Spleen (tissue), 7 donors: ENCODE measurements at regions not wholly inside any gene's neighbourhood (a gene's known extent, or its start where the extent isn't known, plus 50 kb on each side); places are given as distances from the start of the nearest gene placed in this dataset.

ENCODE experiments used
- POLR2AphosphoS5 ChIP-seq, 3 donors: sonication (generic); formaldehyde crosslinking; IDR thresholded peaks; one replicate each; pipeline ENCODE4 v1.5.1; 2017; ENCODE audit warnings: antibody characterized with exemption in 3 of 3
- TF ChIP-seq, protein P1 (sequence below), 11 experiments: fragments of 200-600 bp in 7 of 11; fragments of 450-650 bp in 4 of 11; sonication (generic) in 4 of 11; IDR thresholded peaks in 8 of 11; conservative IDR thresholded peaks in 3 of 11; 1 replicate in 7 of 11; 2 replicates in 4 of 11; pipeline versions ENCODE4 v1.4.0 to v1.8.0; 2016 to 2021; ENCODE audit warnings: antibody characterized with exemption in 11 of 11, inconsistent platforms in 4 of 11, mild to moderate bottlenecking in 1 of 11
- donor health status: DM: no; HTN: no; CAD: no; lungs with moderate emphysema.
- donor health status: DM: no; HTN: no; CAD: no.
- donor health status: DM: no; HTN: no; CAD: no.

DNA sequence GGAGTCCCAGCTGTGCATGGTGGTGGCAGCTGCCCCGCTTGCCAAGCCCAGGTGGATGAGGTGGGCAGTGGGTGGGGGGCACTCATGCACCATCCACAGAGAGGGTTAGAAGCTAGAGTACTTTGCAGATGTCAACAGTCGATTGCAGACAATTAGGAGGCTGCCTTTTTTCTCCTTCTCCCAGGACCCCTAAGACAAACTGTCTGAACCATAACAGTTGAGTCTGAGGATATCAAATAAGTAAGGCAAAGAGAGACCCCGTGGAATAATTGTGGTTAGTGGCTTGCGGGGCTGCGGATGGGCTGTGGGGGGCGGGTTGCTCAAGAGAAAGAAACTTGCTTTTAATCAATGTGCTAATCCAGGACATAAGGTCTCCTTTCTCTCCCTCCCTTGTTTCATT is 926.2 kb downstream of the VRK1 start:
- no peak for TF ChIP-seq POLR2AphosphoS5 (IDR thresholded peaks at IDR 0.05)
- TF ChIP-seq, protein P1, sequence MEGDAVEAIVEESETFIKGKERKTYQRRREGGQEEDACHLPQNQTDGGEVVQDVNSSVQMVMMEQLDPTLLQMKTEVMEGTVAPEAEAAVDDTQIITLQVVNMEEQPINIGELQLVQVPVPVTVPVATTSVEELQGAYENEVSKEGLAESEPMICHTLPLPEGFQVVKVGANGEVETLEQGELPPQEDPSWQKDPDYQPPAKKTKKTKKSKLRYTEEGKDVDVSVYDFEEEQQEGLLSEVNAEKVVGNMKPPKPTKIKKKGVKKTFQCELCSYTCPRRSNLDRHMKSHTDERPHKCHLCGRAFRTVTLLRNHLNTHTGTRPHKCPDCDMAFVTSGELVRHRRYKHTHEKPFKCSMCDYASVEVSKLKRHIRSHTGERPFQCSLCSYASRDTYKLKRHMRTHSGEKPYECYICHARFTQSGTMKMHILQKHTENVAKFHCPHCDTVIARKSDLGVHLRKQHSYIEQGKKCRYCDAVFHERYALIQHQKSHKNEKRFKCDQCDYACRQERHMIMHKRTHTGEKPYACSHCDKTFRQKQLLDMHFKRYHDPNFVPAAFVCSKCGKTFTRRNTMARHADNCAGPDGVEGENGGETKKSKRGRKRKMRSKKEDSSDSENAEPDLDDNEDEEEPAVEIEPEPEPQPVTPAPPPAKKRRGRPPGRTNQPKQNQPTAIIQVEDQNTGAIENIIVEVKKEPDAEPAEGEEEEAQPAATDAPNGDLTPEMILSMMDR (IDR thresholded peaks at IDR 0.05 in 8 of 11, conservative IDR thresholded peaks at IDR 0.05 in 3 of 11): no peak
